Fibroblast of skin of right biceps (primary cell): ENCODE measurements at regions not wholly inside any gene's neighbourhood (a gene's known extent, or its start where the extent isn't known, plus 50 kb on each side); places are given as distances from the start of the nearest gene placed in this dataset.
"Not testable (repeated sequence)": the region's sequence is repeated elsewhere in the genome, so short reads cannot be mapped to it uniquely, and the experiment has no call there.

ENCODE experiments used
- DNase-seq: peaks from one replicate; pipeline ENCODE4 v3.0.0-alpha.2; 2013

- no peak for DNase-seq
Observed at GRCh38 chr2:3899536-3900155, 196.3 kb downstream of the DCDC2C start.

- no peak for DNase-seq
Observed at GRCh38 chr2:3902131-3902530, 198.8 kb downstream of the DCDC2C start.

GRCh38 chr2:3904061-3904460, 200.7 kb downstream of the DCDC2C start:
- no peak for DNase-seq

GRCh38 chr2:3908498-3908897, 205.1 kb downstream of the DCDC2C start:
- DNase-seq = not testable (repeated sequence)

GRCh38 chr2:3911882-3912455, 208.6 kb downstream of the DCDC2C start:
- no peak for DNase-seq

GRCh38 chr2:3913166-3913565, 209.8 kb downstream of the DCDC2C start:
- peak; percentile 4 for DNase-seq

- peak; percentile 11 for DNase-seq
Observed at GRCh38 chr2:3914241-3914640, 210.9 kb downstream of the DCDC2C start.

GRCh38 chr2:3927031-3927430, 223.7 kb downstream of the DCDC2C start:
- DNase-seq = no peak

- no peak for DNase-seq
Observed at GRCh38 chr2:3929374-3929773, 226.0 kb downstream of the DCDC2C start.

GRCh38 chr2:3930246-3930645, 226.9 kb downstream of the DCDC2C start:
- DNase-seq = no peak

GRCh38 chr2:3940661-3941060, 237.3 kb downstream of the DCDC2C start:
- DNase-seq = no peak

GRCh38 chr2:3942841-3943240, 239.5 kb downstream of the DCDC2C start:
- DNase-seq = no peak

GRCh38 chr2:3944071-3944470, 240.7 kb downstream of the DCDC2C start:
- DNase-seq = no peak

GRCh38 chr2:3944841-3945240, 241.5 kb downstream of the DCDC2C start:
- DNase-seq = no peak

- DNase-seq = no peak
Observed at GRCh38 chr2:3948191-3948590, 244.8 kb downstream of the DCDC2C start.

- DNase-seq = no peak
Observed at GRCh38 chr2:3951131-3951954, 248.0 kb downstream of the DCDC2C start.

GRCh38 chr2:3952866-3953516, 249.6 kb downstream of the DCDC2C start:
- DNase-seq = no peak

- no peak for DNase-seq
Observed at GRCh38 chr2:3954261-3954660, 250.9 kb downstream of the DCDC2C start.

- no peak for DNase-seq
Observed at GRCh38 chr2:3956406-3956805, 253.0 kb downstream of the DCDC2C start.

GRCh38 chr2:3956892-3957291, 253.5 kb downstream of the DCDC2C start:
- DNase-seq = no peak

- DNase-seq = no peak
Observed at GRCh38 chr2:3958465-3958864, 255.1 kb downstream of the DCDC2C start.

GRCh38 chr2:3958969-3959368, 255.6 kb downstream of the DCDC2C start:
- DNase-seq = no peak

- peak; percentile 16 for DNase-seq
Observed at GRCh38 chr2:3959372-3959771, 256.0 kb downstream of the DCDC2C start.

- DNase-seq = peak; percentile 8
Observed at GRCh38 chr2:3960106-3960505, 256.7 kb downstream of the DCDC2C start.
